GM12892 (cell line): ENCODE measurements at regions not wholly inside any gene's neighbourhood (a gene's known extent, or its start where the extent isn't known, plus 50 kb on each side); places are given as distances from the start of the nearest gene placed in this dataset.

ENCODE experiments used
- DNase-seq: peaks from one replicate; pipeline ENCODE4 v3.0.0; 2011; ENCODE audit not compliant: insufficient read length
- FAIRE-seq: peaks from 2 replicates; lab custom pipeline; 2011; peaks lifted over from hg19 to GRCh38; lab: Jason Lieb, UNC
- POLR2A ChIP-seq: IDR thresholded peaks from 2 replicates; pipeline ENCODE4 v1.6.1; 2011; ENCODE audit warnings: low read depth, low read length, control low read depth
- POLR2AphosphoS5 ChIP-seq: IDR thresholded peaks from 2 replicates; pipeline ENCODE4 v1.6.1; 2011; ENCODE audit warnings: low read depth, low read length, control low read depth
- TAF1 ChIP-seq: IDR thresholded peaks from 2 replicates; pipeline ENCODE4 v1.6.1; 2011; ENCODE audit warnings: low read depth, mild to moderate bottlenecking, control low read depth, low read length, borderline replicate concordance

DNA sequence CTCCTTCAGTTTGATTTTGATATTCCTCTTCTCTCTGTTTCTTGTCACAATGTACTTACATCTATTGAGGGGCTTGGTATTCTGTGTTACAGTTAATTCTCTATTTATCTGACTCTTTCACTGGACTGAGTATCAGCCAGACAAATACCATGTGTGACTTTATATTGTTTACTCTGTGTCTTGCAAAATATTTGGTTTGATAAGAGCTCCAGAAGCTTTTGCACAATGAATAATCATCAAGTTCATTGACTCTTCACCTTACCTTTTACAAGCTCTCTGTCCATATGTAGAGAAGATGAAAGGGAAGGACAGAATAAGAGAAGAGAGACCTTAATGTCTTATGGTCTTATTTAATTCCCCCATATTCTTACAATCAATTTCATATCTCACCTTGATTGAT is 877.7 kb upstream of the CDH8 start:
- no peak for TF ChIP-seq TAF1
- TF ChIP-seq POLR2AphosphoS5: no peak
- no peak for TF ChIP-seq POLR2A
- FAIRE-seq: no peak
- no peak for DNase-seq

DNA sequence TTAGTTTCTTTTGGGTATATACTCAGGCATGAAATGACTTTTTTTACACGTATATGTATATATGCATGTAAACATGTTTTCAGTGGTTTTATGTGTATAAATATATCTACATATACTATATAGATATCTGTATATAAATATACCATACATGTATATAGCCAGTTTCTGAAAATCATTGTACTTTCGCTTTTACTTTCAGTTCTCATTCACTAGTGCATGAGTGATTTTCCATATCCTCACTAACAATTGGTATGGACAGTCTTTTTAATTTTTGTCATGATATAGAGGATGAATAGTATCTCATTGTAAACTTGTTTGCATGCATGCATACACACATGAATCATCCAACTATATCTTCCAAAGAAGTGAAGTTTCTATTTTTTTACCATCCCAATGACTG is 877.1 kb upstream of the CDH8 start:
- DNase-seq (no peak), FAIRE-seq (no peak)
- TF ChIP-seq TAF1 (no peak), POLR2A (no peak)

DNA sequence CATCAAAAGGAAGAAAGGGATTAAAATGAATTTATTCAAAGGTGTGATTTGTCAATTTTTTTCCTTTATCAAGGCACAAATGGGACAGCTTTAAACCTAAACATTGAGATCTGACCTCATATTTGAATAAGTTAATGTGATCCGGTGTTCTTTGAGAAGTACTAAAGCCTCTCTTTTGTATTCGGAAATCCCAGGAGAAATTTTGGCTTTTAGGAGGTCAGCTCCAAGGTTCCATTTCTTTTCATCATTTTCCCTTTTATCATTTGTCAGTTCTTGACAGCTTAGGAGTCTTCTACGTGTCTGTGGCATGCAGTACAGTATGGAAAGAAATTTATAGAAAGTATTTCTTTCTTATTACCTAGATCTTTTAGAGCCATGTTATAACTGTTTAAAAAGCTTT is 873.4 kb upstream of the CDH8 start:
- no peak for FAIRE-seq
- DNase-seq: no peak
- no peak for TF ChIP-seq POLR2AphosphoS5
- no peak for TF ChIP-seq POLR2A
- TF ChIP-seq TAF1: no peak

DNA sequence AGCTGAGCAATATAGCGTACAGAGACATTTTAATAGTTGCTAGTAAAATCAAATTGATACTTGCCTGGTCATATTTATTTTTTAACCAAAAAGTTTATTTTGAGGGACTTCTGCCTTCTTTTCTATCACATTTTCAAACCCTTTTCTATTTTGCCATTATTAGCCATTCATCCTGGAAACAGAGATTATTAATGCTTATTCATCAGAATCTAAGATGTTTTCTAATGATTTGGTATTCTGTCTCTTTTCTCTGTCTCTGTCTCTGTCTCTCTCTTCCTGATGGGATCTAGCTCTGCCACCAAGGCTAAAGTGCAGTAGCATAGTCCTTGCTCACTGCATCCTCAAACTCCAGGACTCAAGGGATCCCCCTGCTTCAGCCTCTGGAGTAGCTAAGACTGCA is 871.3 kb upstream of the CDH8 start:
- no peak for FAIRE-seq
- no peak for DNase-seq
- no peak for TF ChIP-seq TAF1
- TF ChIP-seq POLR2A: no peak

DNA sequence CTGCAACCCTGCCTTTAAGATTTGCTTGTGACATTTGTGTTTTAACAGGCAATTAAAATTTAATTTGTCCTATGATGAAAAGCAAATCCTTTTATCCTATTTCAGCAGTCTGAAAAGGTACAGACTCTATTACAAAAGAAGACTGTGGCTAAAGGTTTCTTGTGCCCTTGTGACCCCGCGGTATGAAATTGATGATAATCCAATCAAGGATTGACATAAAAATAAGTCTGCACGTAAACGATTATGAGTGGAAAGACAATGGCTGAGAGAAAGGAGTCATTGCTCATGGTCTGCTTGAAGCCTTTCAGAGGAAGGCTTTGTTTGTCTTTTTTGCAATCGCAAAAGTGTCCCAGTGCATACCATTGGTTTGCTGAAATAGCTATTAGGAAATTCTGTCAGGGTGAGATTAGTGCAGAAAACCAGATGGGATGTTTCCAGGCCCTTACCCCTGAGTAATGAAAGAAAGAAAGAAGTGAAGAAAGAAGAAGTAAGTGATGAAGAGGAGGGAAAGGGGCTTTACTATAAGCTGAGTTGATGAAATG is 867.8 kb upstream of the CDH8 start:
- FAIRE-seq (no peak), DNase-seq (no peak)
- TF ChIP-seq POLR2AphosphoS5 (no peak), POLR2A (no peak), TAF1 (no peak)

DNA sequence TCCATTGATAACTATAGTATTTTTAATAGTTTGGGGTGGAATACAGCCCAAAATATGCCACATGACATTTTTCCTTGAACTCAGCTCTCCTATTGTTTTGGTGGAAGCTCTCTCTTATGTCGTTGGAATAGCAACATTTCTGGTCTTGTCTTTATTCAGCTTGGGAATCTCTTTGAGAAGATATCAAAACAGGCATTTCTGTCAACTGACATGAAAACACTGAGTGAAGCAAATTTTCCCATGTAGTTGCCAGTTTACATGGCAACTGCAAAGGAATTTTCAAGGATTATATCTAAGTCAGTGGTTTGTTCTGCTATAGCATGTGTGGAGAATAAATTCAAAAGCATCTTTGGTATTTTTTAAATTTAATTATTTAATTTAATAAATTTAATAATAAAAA is 863.5 kb upstream of the CDH8 start:
- TF ChIP-seq POLR2AphosphoS5 (no peak), POLR2A (no peak), TAF1 (no peak)
- no peak for FAIRE-seq
- DNase-seq: no peak

DNA sequence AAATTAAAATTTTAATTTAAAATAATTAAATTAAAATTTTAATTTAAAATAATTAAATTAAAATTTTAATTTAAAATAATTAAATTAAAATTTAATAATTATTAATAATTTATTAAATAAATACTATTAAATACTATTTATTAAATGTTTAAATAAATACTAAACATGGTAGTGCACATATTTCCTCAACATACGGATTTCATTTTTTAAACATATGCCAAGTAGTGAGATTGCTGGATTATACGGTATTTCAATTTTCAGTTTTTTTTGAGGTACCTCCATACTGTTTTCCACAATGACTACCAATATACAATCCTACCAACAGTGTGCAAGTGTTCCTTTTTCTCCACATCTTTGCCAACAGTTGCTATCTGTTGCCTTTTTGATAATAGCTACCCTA is 852.9 kb upstream of the CDH8 start:
- DNase-seq (no peak), FAIRE-seq (no peak)
- TF ChIP-seq POLR2AphosphoS5: no peak
- TF ChIP-seq TAF1: no peak
- no peak for TF ChIP-seq POLR2A

DNA sequence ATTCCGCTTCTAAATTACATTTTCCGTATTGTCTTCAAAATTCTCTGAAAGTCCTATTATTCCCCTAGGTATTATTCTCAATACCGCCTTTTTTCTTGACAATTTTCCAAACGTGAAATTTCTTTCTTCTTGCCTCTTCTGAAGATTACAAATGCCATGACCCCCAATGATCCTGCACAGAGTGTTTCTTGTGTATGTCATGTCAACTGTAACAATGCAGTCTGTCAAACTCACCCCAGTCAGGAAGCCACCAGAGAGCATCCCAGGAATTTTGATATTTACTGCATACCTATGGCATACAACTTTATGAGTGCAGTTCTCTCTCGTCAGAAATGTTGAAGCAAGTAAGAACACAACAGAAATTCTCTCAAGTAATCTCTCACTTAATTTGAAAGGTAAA is 847.3 kb upstream of the CDH8 start:
- TF ChIP-seq POLR2A (no peak), TAF1 (no peak), POLR2AphosphoS5 (no peak)
- DNase-seq: no peak
- FAIRE-seq: no peak

DNA sequence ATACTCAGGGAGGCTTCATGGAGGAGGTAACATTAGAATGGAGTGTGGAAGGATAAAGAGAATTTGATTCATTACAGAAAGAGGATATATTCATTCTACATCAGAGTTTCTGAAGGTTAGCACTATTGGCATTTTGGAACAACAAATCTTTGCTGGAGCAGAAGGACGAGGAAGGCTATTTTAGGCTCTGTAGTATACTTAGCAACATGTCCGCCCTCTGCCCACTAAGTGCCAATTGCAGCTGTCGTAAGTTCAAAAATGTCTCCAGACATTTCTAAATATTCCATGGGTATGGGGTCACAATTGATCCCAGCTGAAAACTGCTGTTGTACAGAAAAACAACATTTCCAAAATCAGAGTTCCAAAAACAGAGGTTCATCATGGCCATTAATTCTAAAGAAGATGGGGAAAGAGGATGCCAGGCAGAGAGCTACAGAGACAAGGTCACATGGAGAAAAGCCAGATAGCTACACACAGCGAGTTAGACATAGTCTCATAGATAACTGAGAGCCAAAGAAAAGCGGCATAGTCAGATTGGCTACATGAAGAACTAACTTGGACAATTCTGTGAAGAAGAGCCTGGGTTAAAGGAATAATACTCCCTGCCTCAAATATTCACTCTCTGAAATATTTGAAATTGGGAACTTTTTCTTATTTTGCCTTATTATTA is 846.4 kb upstream of the CDH8 start:
- DNase-seq (no peak), FAIRE-seq (no peak)
- TF ChIP-seq POLR2AphosphoS5 (no peak), POLR2A (no peak), TAF1 (no peak)

DNA sequence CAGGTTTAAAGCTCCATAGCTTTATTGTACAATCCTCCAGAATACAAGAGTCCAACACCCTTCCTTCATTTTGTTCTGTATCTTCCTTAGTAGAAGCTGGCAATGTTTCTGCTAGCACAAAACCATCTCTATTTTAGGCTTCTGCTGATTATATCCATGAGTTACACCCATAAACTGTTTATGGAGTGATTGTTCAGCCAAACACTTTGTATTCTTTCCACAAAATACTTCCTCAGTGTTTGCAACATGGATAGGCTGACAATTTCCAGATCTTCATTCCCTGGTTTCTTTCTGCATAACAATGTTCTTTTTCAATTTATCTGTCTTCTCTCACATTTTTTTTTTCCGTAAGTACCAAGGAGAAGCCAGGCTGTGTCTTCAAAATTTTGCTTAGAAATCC is 839.9 kb upstream of the CDH8 start:
- TF ChIP-seq POLR2A (no peak), TAF1 (no peak), POLR2AphosphoS5 (no peak)
- DNase-seq (no peak), FAIRE-seq (no peak)

DNA sequence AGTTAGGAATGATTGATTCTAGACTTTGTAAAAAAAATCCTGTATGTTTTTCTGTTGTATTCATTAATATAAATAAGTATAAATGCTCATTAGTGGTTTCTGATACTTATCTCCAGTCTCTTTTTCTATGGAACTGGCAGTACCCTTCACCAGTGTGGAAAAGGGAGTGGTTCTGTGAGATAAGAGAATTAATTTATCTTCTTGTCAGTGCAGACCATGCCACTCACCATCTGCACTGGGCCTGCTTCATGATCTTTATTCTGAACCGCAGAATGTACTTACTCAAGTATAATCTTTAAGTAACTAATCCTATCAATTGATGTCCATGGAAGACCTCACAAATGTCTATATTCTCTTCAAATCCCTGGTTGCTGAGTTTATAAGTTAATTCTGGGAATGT is 836.1 kb upstream of the CDH8 start:
- TF ChIP-seq TAF1 (no peak), POLR2AphosphoS5 (no peak), POLR2A (no peak)
- DNase-seq (no peak), FAIRE-seq (no peak)

DNA sequence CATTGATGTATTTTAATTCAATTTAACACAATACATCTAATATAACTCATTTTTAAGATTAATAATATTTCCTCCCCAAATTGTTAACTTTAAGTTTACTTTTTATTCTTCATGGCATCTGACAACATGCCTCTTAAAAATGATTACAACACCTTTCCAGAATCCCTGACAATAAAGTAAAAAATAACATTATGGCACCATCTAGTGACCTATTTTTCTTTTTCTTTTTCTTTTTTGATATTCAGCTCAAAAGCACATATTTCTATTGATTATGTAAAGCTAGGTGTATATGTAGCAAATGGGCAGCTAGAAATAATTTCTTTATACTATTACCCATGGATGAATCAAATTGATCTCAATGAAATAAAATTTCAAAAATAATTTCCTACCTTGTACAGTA is 834.3 kb upstream of the CDH8 start:
- TF ChIP-seq POLR2AphosphoS5: no peak
- no peak for TF ChIP-seq TAF1
- no peak for TF ChIP-seq POLR2A
- no peak for DNase-seq
- no peak for FAIRE-seq

DNA sequence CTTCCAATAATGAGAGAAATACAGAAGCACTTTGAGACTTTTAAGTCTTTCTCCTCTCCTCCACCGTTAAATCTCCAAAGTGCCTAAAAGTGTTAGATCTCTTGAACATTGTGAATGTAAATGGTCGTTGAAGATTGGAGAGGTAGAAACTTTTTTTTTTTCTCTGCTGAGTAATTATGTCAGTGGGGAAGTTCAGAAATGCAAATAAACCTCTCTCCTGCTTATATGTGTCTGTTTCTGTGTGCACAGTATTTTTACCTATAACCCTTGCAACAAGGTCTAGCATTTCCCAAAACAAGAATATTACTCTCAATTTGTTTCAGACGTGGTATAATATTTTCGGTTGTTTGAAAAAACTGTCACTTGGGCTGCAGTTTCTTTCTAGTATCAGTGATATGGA is 833.6 kb upstream of the CDH8 start:
- FAIRE-seq (peak; percentile 38), DNase-seq (no peak)
- TF ChIP-seq POLR2A: no peak
- TF ChIP-seq POLR2AphosphoS5: no peak
- TF ChIP-seq TAF1: no peak

DNA sequence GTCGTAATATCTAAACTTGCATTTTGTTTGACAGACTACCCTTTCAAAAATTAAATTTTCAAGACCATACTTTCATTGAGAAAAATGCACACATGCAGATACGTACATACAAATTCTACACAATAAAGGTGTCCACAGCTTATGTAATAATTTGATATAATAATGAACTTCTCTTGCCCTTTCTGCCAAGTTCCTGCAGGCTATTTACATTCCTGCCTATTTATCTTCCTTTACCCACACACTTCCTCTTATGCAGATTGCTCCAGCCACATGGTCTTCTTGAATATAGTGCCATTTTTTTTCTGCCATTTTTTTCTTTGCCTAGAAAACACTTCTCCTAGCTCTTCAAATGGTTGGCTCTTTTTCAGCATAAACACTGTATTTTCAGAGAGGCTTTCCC is 826.9 kb upstream of the CDH8 start:
- FAIRE-seq (no peak), DNase-seq (no peak)
- TF ChIP-seq POLR2A: no peak
- TF ChIP-seq TAF1: no peak
- no peak for TF ChIP-seq POLR2AphosphoS5
